HEK293 (cell line): ENCODE measurements at regions not wholly inside any gene's neighbourhood (a gene's known extent, or its start where the extent isn't known, plus 50 kb on each side); places are given as distances from the start of the nearest gene placed in this dataset.

Experiments
- REST ChIP-seq: fragments of 450-650 bp; formaldehyde crosslinking; IDR thresholded peaks from 2 replicates; pipeline ENCODE4 v1.5.1; 2016; ENCODE audit warnings: missing biosample characterization, missing genetic modification characterization
- ZBTB10 ChIP-seq: fragments of 450-650 bp; formaldehyde crosslinking; IDR thresholded peaks from 2 replicates; pipeline ENCODE4 v1.5.1; 2016; ENCODE audit warnings: missing biosample characterization, missing genetic modification characterization
- ZNF350 ChIP-seq: fragments of 450-650 bp; formaldehyde crosslinking; IDR thresholded peaks from 2 replicates; pipeline ENCODE4 v1.5.0; 2017; ENCODE audit warnings: missing biosample characterization, mild to moderate bottlenecking, missing genetic modification characterization
- ZNF510 ChIP-seq: fragments of 450-650 bp; formaldehyde crosslinking; IDR thresholded peaks from 2 replicates; pipeline ENCODE4 v1.5.1; 2018; ENCODE audit warnings: mild to moderate bottlenecking, missing genetic modification characterization, missing biosample characterization; ENCODE audit not compliant: insufficient replicate concordance
- ZNF560 ChIP-seq: fragments of 450-650 bp; formaldehyde crosslinking; IDR thresholded peaks from 2 replicates; pipeline ENCODE4 v1.5.1; 2017; ENCODE audit warnings: missing biosample characterization, missing genetic modification characterization, borderline replicate concordance

GRCh38 chr20:10921491-10922010 is 247.8 kb upstream of the JAG1 start:
- TF ChIP-seq ZNF510 (no peak), REST (no peak), ZBTB10 (tag by site-specific recombination) (no peak), ZNF350 (tag by site-specific recombination) (no peak), ZNF560 (tag by site-specific recombination) (no peak)
